NCI-H460 (cell line): ENCODE measurements at regions not wholly inside any gene's neighbourhood (a gene's known extent, or its start where the extent isn't known, plus 50 kb on each side); places are given as distances from the start of the nearest gene placed in this dataset.

Experiments
- DNase-seq: peaks from one replicate; pipeline ENCODE4 v3.0.0-alpha.2; 2016; ENCODE audit warnings: low read depth; ENCODE audit errors: extremely low read depth

DNA sequence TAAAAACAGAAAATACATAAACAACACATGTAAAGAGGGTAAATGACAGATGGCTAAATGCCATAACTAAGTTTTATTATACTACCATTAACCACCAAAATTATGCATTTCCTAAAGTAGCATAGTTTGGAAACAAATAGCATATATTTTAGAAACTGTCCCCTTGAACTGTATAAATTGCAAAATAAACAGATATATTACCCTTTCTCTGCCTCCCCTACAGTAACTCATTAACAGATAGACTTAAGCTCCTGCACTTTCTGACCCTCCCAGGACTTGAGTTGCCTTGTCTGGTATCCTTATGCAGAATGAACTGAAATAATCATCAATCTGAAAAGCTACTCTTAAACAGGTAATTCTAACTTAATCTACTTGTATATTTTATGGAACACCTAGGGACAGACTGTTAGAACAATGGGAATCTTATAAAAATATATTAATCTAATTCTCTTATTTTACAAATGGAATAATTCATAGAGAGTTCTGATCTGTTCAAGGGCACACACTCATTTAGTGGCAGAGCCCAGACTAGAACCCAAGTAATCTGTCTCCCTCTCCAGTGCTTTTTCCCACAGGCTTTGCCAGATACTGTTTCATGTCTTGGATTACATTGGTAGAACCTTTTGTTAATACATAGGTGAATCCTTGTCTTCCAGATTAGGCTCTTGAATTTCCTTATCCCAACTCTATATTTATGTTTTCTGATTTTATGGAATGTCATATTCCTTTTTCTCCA is 50.6 kb upstream of the LOC128125822 start:
- DNase-seq = no peak
